Lower leg skin (tissue), 3 donors: ENCODE measurements at regions not wholly inside any gene's neighbourhood (a gene's known extent, or its start where the extent isn't known, plus 50 kb on each side); places are given as distances from the start of the nearest gene placed in this dataset.

Source experiments
- CTCF ChIP-seq, 3 donors: fragments of 450-650 bp; IDR thresholded peaks; one replicate each; pipeline ENCODE4 v1.5.1; 2016; ENCODE audit warnings: antibody characterized with exemption in 3 of 3, mild to moderate bottlenecking in 3 of 3, moderate library complexity in 2 of 3
- POLR2A ChIP-seq, 2 donors: fragments of 450-650 bp; IDR thresholded peaks; one replicate each; pipeline ENCODE4 v1.6.1; 2016 to 2017; ENCODE audit warnings: antibody characterized with exemption in 2 of 2, mild to moderate bottlenecking in 1 of 2, moderate library complexity in 1 of 2

- TF ChIP-seq CTCF (IDR thresholded peaks at IDR 0.05) (no peak), POLR2A (IDR thresholded peaks at IDR 0.05) (no peak)
These were observed 273.6 kb upstream of the SULF2 start for GRCh38 chr20:48058611-48059559.
